ENCODE measurements at regions not wholly inside any gene's neighbourhood (a gene's known extent, or its start where the extent isn't known, plus 50 kb on each side); places are given as distances from the start of the nearest gene placed in this dataset.

DNA sequence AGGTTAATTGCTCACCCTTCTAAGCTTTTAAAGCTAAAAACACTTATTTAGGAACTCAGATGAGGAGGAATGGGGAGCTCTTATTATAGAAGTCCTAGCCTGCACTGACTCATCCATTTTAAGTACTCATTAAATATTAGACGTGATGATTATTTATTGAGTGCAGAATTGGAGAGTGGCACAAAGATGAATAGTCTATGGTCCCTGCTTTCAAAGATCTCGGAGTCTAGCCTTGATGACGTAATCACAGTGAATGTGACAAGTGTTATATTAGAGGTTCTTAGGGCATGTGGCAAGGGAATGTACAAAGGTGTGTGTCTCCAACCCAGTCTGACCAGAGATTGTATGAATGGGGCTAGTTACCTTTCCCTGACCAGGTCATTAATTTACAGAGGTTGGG, 68.7 kb upstream of the CD83 start:
- ChIA-PET POLR2A (no interaction called here), CTCF (interaction anchor here (1.4 to 4.2 kb wide), 3 partner anchors 18 to 140 kb away, joined by 4 to 29 read pairs (median 23); no protein-coding TSS in a partner anchor)
- 17% methylated on average over 3 of the region's 3 CpGs for WGBS (ENCODE audit: missing lambda C conversion rate)

GRCh38 chr6:14051355-14051754, 66.2 kb upstream of the CD83 start:
- 33% methylated on average over 2 of the region's 2 CpGs for WGBS (ENCODE audit: missing lambda C conversion rate)
- TF ChIP-seq, protein P1, sequence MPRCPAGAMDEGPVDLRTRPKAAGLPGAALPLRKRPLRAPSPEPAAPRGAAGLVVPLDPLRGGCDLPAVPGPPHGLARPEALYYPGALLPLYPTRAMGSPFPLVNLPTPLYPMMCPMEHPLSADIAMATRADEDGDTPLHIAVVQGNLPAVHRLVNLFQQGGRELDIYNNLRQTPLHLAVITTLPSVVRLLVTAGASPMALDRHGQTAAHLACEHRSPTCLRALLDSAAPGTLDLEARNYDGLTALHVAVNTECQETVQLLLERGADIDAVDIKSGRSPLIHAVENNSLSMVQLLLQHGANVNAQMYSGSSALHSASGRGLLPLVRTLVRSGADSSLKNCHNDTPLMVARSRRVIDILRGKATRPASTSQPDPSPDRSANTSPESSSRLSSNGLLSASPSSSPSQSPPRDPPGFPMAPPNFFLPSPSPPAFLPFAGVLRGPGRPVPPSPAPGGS (IDR thresholded peaks at IDR 0.05): no peak
- TF ChIP-seq NR3C1 (IDR thresholded peaks at IDR 0.05) (no peak), RCOR1 (IDR thresholded peaks at IDR 0.05; ENCODE audit: low read depth, low read length) (no peak), PBX3 (IDR thresholded peaks at IDR 0.05) (no peak), FOXS1 (CRISPR knock-in tag; IDR thresholded peaks at IDR 0.05) (no peak), CBX2 (IDR thresholded peaks at IDR 0.05; ENCODE audit: borderline replicate concordance, low read depth) (no peak), HOXB5 (CRISPR knock-in tag; IDR thresholded peaks at IDR 0.05) (no peak), JUNB (IDR thresholded peaks at IDR 0.05) (no peak), SMC3 (IDR thresholded peaks at IDR 0.05) (no peak), ZNF302 (CRISPR knock-in tag; IDR thresholded peaks at IDR 0.05) (no peak)
- POLR2A ChIA-PET: interaction anchor here (0.6 kb wide), 1 partner anchor 660 kb away, joined by 8 read pairs; no protein-coding TSS in a partner anchor
- Histone ChIP-seq H3K4me1 (no peaks in the 10 kb centered on the region), H3K4me3 (no peak overlapping the region), H3K9me3 (no peaks in the 10 kb centered on the region), H3K27ac (no peak overlapping the region), H3K4me2 (no peak overlapping the region)
- FAIRE-seq (no peak), ATAC-seq (no peak), DNase-seq (ENCODE audit: low read depth in 1 of 2, low spot score in 1 of 2) (no peak)
- CTCF ChIA-PET: interaction anchor here (1.3 to 2.8 kb wide), 3 partner anchors 15 to 143 kb away, joined by 4 to 14 read pairs (median 6); no protein-coding TSS in a partner anchor

More for the DNA sequence above, 68.7 kb upstream of the CD83 start:
- DNase-seq (ENCODE audit: low read depth in 1 of 2, low spot score in 1 of 2) (no peak), ATAC-seq (no peak), FAIRE-seq (no peak)
- Histone ChIP-seq H3K4me1 (no peaks in the 10 kb centered on the region), H3K4me3 (no peak overlapping the region), H3K27ac (no peak overlapping the region), H3K4me2 (no peak overlapping the region), H3K9me3 (no peaks in the 10 kb centered on the region)
- TF ChIP-seq HEYL (CRISPR knock-in tag; IDR thresholded peaks at IDR 0.05) (no peak), NPAS2 (CRISPR knock-in tag; IDR thresholded peaks at IDR 0.05; ENCODE audit: borderline replicate concordance) (no peak), HOXA7 (CRISPR knock-in tag; IDR thresholded peaks at IDR 0.05) (no peak), HOXB13 (CRISPR knock-in tag; IDR thresholded peaks at IDR 0.05; ENCODE audit: low read depth) (no peak), BHLHE40 (IDR thresholded peaks at IDR 0.05; ENCODE audit: low read depth, low read length) (no peak), EHF (CRISPR knock-in tag; IDR thresholded peaks at IDR 0.05) (no peak), RCOR1 (IDR thresholded peaks at IDR 0.05; ENCODE audit: low read depth, low read length) (no peak), EHMT2 (IDR thresholded peaks at IDR 0.05; ENCODE audit: low read depth) (no peak), CEBPB (IDR thresholded peaks at IDR 0.05) (no peak)

DNA sequence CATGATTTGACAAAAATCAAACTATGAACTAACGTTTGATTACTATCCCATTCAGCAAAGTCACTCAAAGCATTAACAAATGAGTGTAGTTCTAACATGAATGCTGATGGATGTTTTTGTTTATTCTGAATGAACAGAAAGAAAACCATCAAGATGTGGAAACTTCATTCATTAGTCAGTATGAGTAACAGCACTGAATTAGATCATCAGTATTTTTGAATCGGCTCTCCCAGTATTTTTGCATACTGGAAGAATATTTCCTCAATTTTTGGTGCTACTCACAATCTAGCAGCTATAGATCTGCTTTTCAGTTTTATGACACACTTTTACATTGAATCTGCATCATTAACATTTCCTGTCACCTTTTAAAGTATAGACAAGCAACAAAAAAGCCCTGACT, 63.8 kb upstream of the CD83 start:
- TF ChIP-seq JUNB (IDR thresholded peaks at IDR 0.05) (no peak), HEYL (CRISPR knock-in tag; IDR thresholded peaks at IDR 0.05) (no peak), CHD4 (IDR thresholded peaks at IDR 0.05; ENCODE audit: borderline replicate concordance) (no peak), RARB (CRISPR knock-in tag; IDR thresholded peaks at IDR 0.05) (no peak), POLR2AphosphoS2 (conservative IDR thresholded peaks at IDR 0.05; ENCODE audit: low read length) (no peak), ZC3H11A (IDR thresholded peaks at IDR 0.05) (no peak), KDM5A (IDR thresholded peaks at IDR 0.05) (no peak), ELK1 (IDR thresholded peaks at IDR 0.05; ENCODE audit: low read depth, low read length) (no peak), TP53 (CRISPR knock-in tag; IDR thresholded peaks at IDR 0.05) (no peak), GATA3 (IDR thresholded peaks at IDR 0.05; ENCODE audit: borderline replicate concordance) (no peak), MAFK (IDR thresholded peaks at IDR 0.05; ENCODE audit: partially characterized antibody) (no peak), RNF2 (IDR thresholded peaks at IDR 0.05; ENCODE audit: borderline replicate concordance, low read depth) (no peak), CBX8 (IDR thresholded peaks at IDR 0.05) (no peak), RAD21 (conservative IDR thresholded peaks at IDR 0.05 in 1 of 2, IDR thresholded peaks at IDR 0.05 in 1 of 2) (no peak), USF2 (IDR thresholded peaks at IDR 0.05) (no peak)
- FAIRE-seq (no peak), DNase-seq (ENCODE audit: low read depth in 1 of 2, low spot score in 1 of 2) (no peak), ATAC-seq (no peak)
- POLR2A ChIA-PET: no interaction called here
- no peak overlapping the region for H3K4me2 ChIP-seq
- 34% methylated on average over 2 of the region's 2 CpGs for WGBS (ENCODE audit: missing lambda C conversion rate)
- H3K4me1 ChIP-seq: no peaks in the 10 kb centered on the region; the same call in 2 of the 3 replicates
- no peaks in the 10 kb centered on the region for H3K9me3 ChIP-seq
- H3K4me3 ChIP-seq: no peak overlapping the region
- CTCF ChIA-PET: interaction anchor here (6.7 kb wide), 1 partner anchor 13 kb away, joined by 37 read pairs; no protein-coding TSS in a partner anchor
- no peak overlapping the region for H3K27ac ChIP-seq
